ENCODE measurements at regions not wholly inside any gene's neighbourhood (a gene's known extent, or its start where the extent isn't known, plus 50 kb on each side); places are given as distances from the start of the nearest gene placed in this dataset.
A peak's percentile ranks its signal among the peaks of the same experiment; 100 is the strongest.

GRCh38 chr6:21967056-21967974 lies 329.5 kb downstream of the PRL start:
- H3K4me2 ChIP-seq (ENCODE audit: low read length): no peak overlapping the region
- H3K9me3 ChIP-seq (ENCODE audit: control insufficient read depth, low read length): no peaks in the 10 kb centered on the region
- no peak overlapping the region for H3K4me3 ChIP-seq (ENCODE audit: low read depth, low read length)
- TF ChIP-seq CTCF (IDR thresholded peaks at IDR 0.05): no peak
- H3K36me3 ChIP-seq (ENCODE audit: control insufficient read depth, insufficient read depth, low read length): no peaks in the 10 kb centered on the region
- H3K27me3 ChIP-seq (ENCODE audit: control insufficient read depth, insufficient read depth, low read length): no peaks in the 10 kb centered on the region
- H3K4me1 ChIP-seq: peaks cover 10% of the 10 kb centered on the region
- no peak overlapping the region for H3K27ac ChIP-seq
- no peaks in the 10 kb centered on the region for H3K79me2 ChIP-seq
- H2AFZ ChIP-seq: peak overlapping the region; percentile 42
- H3K9ac ChIP-seq: no peak overlapping the region

- TF ChIP-seq CTCF (IDR thresholded peaks at IDR 0.05): no peak
- no peaks in the 10 kb centered on the region for H3K27me3 ChIP-seq (ENCODE audit: control insufficient read depth, insufficient read depth, low read length)
- no peaks in the 10 kb centered on the region for H3K79me2 ChIP-seq
- H3K27ac ChIP-seq: no peak overlapping the region
- H3K9me3 ChIP-seq (ENCODE audit: control insufficient read depth, low read length): no peaks in the 10 kb centered on the region
- no peak overlapping the region for H3K4me2 ChIP-seq (ENCODE audit: low read length)
- no peaks in the 10 kb centered on the region for H3K36me3 ChIP-seq (ENCODE audit: control insufficient read depth, insufficient read depth, low read length)
- H3K4me3 ChIP-seq (ENCODE audit: low read depth, low read length): no peak overlapping the region
- H3K4me1 ChIP-seq: peaks cover 13% of the 10 kb centered on the region
- H3K9ac ChIP-seq: no peak overlapping the region
- peak overlapping the region; percentile 42 for H2AFZ ChIP-seq
Observed at GRCh38 chr6:21968411-21968810, 328.4 kb downstream of the PRL start.

- Histone ChIP-seq H3K27ac (no peak overlapping the region), H3K79me2 (no peaks in the 10 kb centered on the region), H3K4me1 (peaks cover 13% of the 10 kb centered on the region), H3K4me3 (ENCODE audit: low read depth, low read length) (no peak overlapping the region), H3K27me3 (ENCODE audit: control insufficient read depth, insufficient read depth, low read length) (no peaks in the 10 kb centered on the region), H3K36me3 (ENCODE audit: control insufficient read depth, insufficient read depth, low read length) (no peaks in the 10 kb centered on the region), H3K4me2 (ENCODE audit: low read length) (no peak overlapping the region), H2AFZ (no peak overlapping the region), H3K9me3 (ENCODE audit: control insufficient read depth, low read length) (no peaks in the 10 kb centered on the region), H3K9ac (no peak overlapping the region)
- TF ChIP-seq CTCF (IDR thresholded peaks at IDR 0.05): no peak
Observed at GRCh38 chr6:21969192-21969591, 327.6 kb downstream of the PRL start.

- Histone ChIP-seq H3K79me2 (no peaks in the 10 kb centered on the region), H3K36me3 (ENCODE audit: control insufficient read depth, insufficient read depth, low read length) (no peaks in the 10 kb centered on the region), H3K4me3 (ENCODE audit: low read depth, low read length) (no peak overlapping the region), H3K27ac (peak overlapping the region; percentile 42), H3K4me2 (ENCODE audit: low read length) (peak overlapping the region; percentile 37), H3K4me1 (peaks cover 13% of the 10 kb centered on the region), H3K9me3 (ENCODE audit: control insufficient read depth, low read length) (no peaks in the 10 kb centered on the region), H2AFZ (peak overlapping the region; percentile 27), H3K27me3 (ENCODE audit: control insufficient read depth, insufficient read depth, low read length) (no peaks in the 10 kb centered on the region), H3K9ac (no peak overlapping the region)
- TF ChIP-seq CTCF (IDR thresholded peaks at IDR 0.05): no peak
Observed at GRCh38 chr6:21970569-21971300, 326.1 kb downstream of the PRL start.
